ENCODE measurements at regions not wholly inside any gene's neighbourhood (a gene's known extent, or its start where the extent isn't known, plus 50 kb on each side); places are given as distances from the start of the nearest gene placed in this dataset.

DNA sequence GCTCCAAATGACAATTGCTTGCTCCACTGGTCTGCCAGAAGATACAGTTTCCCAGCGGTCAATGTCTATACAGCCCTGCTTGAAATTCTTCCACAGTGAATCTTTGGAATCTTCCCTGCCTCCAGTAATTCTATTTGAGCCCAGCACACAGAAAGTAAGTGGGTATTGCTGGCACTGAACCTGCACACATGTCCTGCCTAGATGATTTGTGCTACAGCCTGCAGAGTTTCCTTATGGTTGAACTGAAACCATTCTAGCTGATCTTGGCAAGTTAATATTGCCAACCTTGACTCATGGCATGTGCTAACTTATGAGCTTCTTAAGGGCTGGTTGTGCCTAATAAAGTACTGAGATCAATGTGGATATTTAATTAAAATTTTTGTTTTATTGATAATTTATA lies 553.8 kb upstream of the GNPDA2 start:
- Histone ChIP-seq H2BK15ac (ENCODE audit: low read depth, low read length) (no peak overlapping the region), H4K8ac (ENCODE audit: low read depth in 2 of 2, low read length in 2 of 2) (no peak overlapping the region), H3K4ac (ENCODE audit: low read depth, low read length) (no peak overlapping the region), H4K91ac (ENCODE audit: insufficient read depth, low read depth, low read length) (no peak overlapping the region), H2AK9ac (replicated peaks; ENCODE audit: low read depth, low read length, poor library complexity) (no peak overlapping the region), H3K4me1 (ENCODE audit: control insufficient read depth, insufficient read depth, low read length) (no peaks in the 10 kb centered on the region), H2BK120ac (ENCODE audit: low read depth, low read length) (no peak overlapping the region), H3K79me1 (ENCODE audit: low read depth in 1 of 2, low read length in 2 of 2) (no peaks in the 10 kb centered on the region), H2BK20ac (ENCODE audit: low read depth, low read length) (no peak overlapping the region), H3K14ac (replicated peaks; ENCODE audit: low read depth, low read length) (no peak overlapping the region), H4K20me1 (ENCODE audit: insufficient read depth, low read length) (no peaks in the 10 kb centered on the region), H4K5ac (ENCODE audit: low read depth, low read length) (no peak overlapping the region), H3K4me2 (ENCODE audit: low read depth, low read length) (no peak overlapping the region), H3K4me3 (ENCODE audit: insufficient read depth, low read depth, low read length) (no peak overlapping the region), H2AK5ac (ENCODE audit: low read depth, low read length) (no peak overlapping the region), H3K9me3 (ENCODE audit: control insufficient read depth, insufficient read depth, low read length) (peaks cover 12% of the 10 kb centered on the region), H2BK5ac (ENCODE audit: low read depth, low read length, poor library complexity, severe bottlenecking) (no peak overlapping the region), H3K9me1 (ENCODE audit: insufficient read depth, low read length) (no peaks in the 10 kb centered on the region), H3K27ac (ENCODE audit: insufficient read depth, low read length) (no peak overlapping the region), H3K27me3 (ENCODE audit: control insufficient read depth, insufficient read depth, low read length) (no peaks in the 10 kb centered on the region), H3K36me3 (ENCODE audit: control insufficient read depth, insufficient read depth, low read length) (no peaks in the 10 kb centered on the region), H2AFZ (replicated peaks; ENCODE audit: low read length, poor library complexity) (no peak overlapping the region), H3K23ac (ENCODE audit: low read depth, low read length) (no peak overlapping the region), H3K56ac (ENCODE audit: extremely low read depth, insufficient read depth, low read length) (no peak overlapping the region), H3K9ac (ENCODE audit: low read depth, low read length) (no peak overlapping the region), H3K18ac (ENCODE audit: low read depth, low read length) (no peak overlapping the region)
- dilution Hi-C loops (cut with HindIII; ENCODE audit: low sequenced_read_pairs, unreplicated experiment) (no loop called here), intact Hi-C loops (cut with micrococcal nuclease) (no loop called here), in situ Hi-C loops (cut with MboI; ENCODE audit: low sequenced_read_pairs) (no loop called here)
- POLR2A ChIA-PET (ENCODE audit: unreplicated experiment) = no interaction called here
- CTCF ChIA-PET = no interaction called here
- no TSS peak for BruUV-seq (replicated peaks)
- TF ChIP-seq CEBPB (IDR thresholded peaks at IDR 0.05; ENCODE audit: low read depth, low read length) (no peak), MAFK (IDR thresholded peaks at IDR 0.05; ENCODE audit: low read depth, low read length) (no peak), NFE2L2 (IDR thresholded peaks at IDR 0.05; ENCODE audit: low read depth, low read length) (no peak), BHLHE40 (IDR thresholded peaks at IDR 0.05; ENCODE audit: low read depth, low read length) (no peak), MXI1 (IDR thresholded peaks at IDR 0.05; ENCODE audit: borderline replicate concordance, low read depth, low read length) (no peak), FOS (IDR thresholded peaks at IDR 0.05; ENCODE audit: low read depth, low read length) (no peak), RAD21 (IDR thresholded peaks at IDR 0.05; ENCODE audit: low read length) (no peak), RCOR1 (IDR thresholded peaks at IDR 0.05; ENCODE audit: insufficient replicate concordance, low read length) (no peak), CHD1 (IDR thresholded peaks at IDR 0.05; ENCODE audit: low read depth, low read length) (no peak), MAZ (IDR thresholded peaks at IDR 0.05; ENCODE audit: borderline replicate concordance, low read depth, low read length) (no peak), RFX5 (IDR thresholded peaks at IDR 0.05; ENCODE audit: low read depth, low read length) (no peak)
- TF ChIP-seq, protein P1, sequence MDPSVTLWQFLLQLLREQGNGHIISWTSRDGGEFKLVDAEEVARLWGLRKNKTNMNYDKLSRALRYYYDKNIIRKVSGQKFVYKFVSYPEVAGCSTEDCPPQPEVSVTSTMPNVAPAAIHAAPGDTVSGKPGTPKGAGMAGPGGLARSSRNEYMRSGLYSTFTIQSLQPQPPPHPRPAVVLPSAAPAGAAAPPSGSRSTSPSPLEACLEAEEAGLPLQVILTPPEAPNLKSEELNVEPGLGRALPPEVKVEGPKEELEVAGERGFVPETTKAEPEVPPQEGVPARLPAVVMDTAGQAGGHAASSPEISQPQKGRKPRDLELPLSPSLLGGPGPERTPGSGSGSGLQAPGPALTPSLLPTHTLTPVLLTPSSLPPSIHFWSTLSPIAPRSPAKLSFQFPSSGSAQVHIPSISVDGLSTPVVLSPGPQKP (IDR thresholded peaks at IDR 0.05; ENCODE audit: borderline replicate concordance, low read depth, low read length) = no peak
- TF ChIP-seq, protein P2, sequence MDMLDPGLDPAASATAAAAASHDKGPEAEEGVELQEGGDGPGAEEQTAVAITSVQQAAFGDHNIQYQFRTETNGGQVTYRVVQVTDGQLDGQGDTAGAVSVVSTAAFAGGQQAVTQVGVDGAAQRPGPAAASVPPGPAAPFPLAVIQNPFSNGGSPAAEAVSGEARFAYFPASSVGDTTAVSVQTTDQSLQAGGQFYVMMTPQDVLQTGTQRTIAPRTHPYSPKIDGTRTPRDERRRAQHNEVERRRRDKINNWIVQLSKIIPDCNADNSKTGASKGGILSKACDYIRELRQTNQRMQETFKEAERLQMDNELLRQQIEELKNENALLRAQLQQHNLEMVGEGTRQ (IDR thresholded peaks at IDR 0.05; ENCODE audit: low read depth, low read length) = no peak
- DNase-seq (no peak), ATAC-seq (ENCODE audit: low read depth) (no peak)
- 40% methylated on average over 1 of the region's 1 CpG; no CpG with 5 or more reads in 1 of the 2 experiments for WGBS, 2 experiments (ENCODE audit: extremely low coverage in 2 of 2, insufficient read length in 1 of 2)

Measured in IMR-90 (cell line).